GM12874 (cell line): ENCODE measurements at regions not wholly inside any gene's neighbourhood (a gene's known extent, or its start where the extent isn't known, plus 50 kb on each side); places are given as distances from the start of the nearest gene placed in this dataset.

Experiments used
- TF ChIP-seq, protein P1 (sequence below): IDR thresholded peaks from 2 replicates; pipeline ENCODE4 v1.5.1; 2011; ENCODE audit warnings: low read depth, mild to moderate bottlenecking, control low read depth, low read length, moderate library complexity; ENCODE audit not compliant: insufficient read depth

DNA sequence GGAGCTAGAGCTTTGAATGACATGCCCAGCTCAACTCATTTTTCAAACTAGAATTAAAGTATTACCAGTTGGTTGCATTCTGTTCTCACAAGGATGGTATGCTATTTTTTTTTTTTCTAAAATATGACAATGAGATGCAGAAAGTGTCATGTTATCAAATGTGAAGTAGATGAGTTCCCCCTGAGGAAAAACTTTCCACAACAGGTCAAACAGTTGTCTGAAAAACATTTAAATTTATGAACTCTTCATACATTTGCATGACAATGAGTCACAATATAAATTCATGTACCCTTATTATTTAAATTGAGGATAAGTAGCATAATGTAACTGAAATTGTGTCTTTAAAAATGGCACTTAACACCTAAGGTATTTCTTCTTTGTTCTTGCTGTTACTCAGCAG is 1720.5 kb upstream of the NUDT12 start:
- TF ChIP-seq, protein P1, sequence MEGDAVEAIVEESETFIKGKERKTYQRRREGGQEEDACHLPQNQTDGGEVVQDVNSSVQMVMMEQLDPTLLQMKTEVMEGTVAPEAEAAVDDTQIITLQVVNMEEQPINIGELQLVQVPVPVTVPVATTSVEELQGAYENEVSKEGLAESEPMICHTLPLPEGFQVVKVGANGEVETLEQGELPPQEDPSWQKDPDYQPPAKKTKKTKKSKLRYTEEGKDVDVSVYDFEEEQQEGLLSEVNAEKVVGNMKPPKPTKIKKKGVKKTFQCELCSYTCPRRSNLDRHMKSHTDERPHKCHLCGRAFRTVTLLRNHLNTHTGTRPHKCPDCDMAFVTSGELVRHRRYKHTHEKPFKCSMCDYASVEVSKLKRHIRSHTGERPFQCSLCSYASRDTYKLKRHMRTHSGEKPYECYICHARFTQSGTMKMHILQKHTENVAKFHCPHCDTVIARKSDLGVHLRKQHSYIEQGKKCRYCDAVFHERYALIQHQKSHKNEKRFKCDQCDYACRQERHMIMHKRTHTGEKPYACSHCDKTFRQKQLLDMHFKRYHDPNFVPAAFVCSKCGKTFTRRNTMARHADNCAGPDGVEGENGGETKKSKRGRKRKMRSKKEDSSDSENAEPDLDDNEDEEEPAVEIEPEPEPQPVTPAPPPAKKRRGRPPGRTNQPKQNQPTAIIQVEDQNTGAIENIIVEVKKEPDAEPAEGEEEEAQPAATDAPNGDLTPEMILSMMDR: no peak

DNA sequence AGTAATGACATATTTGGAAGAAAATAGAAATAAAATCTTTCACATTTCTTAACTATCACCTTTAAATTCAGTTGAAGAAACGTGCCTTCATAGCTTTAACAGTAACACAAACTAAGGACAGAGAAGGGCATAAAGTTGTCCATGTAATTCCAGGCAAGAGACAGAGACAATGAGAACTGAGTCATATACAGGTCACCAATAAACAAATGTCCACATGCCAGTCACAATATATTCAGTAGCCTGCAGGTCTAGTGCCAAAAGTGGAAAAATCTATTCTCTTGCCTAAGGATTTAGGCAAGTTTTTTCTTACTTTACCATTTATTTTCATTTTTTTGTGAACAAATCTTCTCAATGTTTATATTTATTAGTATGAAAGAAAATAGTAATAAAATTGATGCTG is 1711.5 kb upstream of the NUDT12 start:
- TF ChIP-seq, protein P1: no peak

DNA sequence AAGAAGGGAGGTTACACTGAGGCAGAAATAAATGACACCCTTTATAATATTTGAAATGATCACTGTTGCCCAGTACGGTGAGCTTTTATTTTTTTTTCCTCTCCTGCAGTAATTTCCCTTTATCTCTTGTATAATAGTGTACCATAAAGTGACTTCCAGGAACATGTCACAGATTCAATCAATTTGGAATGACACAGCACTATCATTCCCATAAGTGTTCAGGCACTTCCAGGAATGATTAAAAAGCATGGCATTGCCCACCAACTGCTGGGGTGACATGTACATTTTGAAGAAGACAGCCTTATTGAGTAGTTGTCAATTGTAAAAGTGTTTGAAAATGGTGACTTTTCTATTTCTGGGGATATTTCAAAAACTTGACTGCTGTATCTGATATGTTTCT is 1700.9 kb upstream of the NUDT12 start:
- TF ChIP-seq, protein P1: no peak

DNA sequence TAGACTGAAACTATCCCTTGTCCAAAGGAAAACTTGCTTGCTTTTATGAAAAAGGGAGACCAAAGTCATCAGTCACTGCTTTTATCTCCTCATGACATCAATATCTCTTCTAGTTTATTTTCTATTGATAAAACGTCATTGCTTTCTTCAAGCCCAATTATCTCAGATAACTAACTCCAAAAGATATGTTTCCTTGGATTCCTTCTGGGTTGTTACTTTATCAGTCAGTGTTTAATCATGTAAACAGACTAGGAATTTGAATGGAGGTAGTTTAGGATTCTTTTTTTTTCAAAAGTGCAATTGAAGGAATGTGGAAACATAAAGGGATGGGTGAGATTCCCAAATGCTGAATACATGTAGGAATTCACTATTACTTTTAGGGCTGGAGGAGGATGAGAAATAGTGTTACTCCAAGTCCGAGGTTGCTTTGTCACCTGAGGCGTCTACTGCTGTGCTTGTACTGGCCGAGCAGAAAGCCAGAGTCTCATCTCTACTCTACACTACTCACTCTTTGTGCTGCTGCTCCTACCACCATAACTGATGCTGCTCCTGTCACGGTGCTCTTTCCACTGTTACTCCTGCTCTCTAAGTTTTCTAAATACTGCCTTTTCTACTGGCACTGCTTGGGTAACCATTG is 1697.1 kb upstream of the NUDT12 start:
- TF ChIP-seq, protein P1: no peak

DNA sequence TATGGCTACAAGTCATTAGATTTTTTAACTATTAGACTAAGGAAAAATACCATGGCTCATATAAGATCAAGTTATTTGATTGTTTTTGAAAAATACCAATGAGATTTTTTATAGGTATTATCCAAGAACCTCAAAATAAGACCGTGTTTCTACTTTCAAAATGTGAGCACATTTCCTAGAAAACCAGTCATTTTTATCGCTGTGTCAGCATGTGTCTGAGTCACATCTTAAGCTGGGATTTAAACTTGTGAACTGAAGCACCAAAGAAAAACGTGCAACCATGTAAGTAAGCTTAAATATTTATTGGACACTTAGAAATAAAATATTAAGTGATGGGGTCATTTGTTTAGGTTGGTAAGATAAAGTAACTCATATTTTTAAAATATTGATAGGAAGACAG is 1676.0 kb upstream of the NUDT12 start:
- TF ChIP-seq, protein P1: no peak

GRCh38 chr5:105230516-105231157 is 1668.0 kb upstream of the NUDT12 start:
- TF ChIP-seq, protein P1: no peak

GRCh38 chr5:105218018-105218417 is 1655.4 kb upstream of the NUDT12 start:
- TF ChIP-seq, protein P1: no peak
